Omental fat pad (tissue), 3 donors: ENCODE measurements at regions not wholly inside any gene's neighbourhood (a gene's known extent, or its start where the extent isn't known, plus 50 kb on each side); places are given as distances from the start of the nearest gene placed in this dataset.

Experiments
- ATAC-seq: fragments of 150-250 bp; one replicate; pipeline ENCODE4 v1.9.1; 2016; ENCODE audit warnings: mild to moderate bottlenecking, moderate library complexity; ENCODE audit not compliant: low FRiP score
- DNase-seq: peaks from one replicate; pipeline ENCODE4 v3.0.0-alpha.2; 2019; ENCODE audit warnings: low spot score
- TF ChIP-seq, protein P1 (sequence below), 3 donors: fragments of 450-650 bp; IDR thresholded peaks; one replicate each; pipeline ENCODE4 v1.5.1; 2016 to 2017; ENCODE audit warnings: antibody characterized with exemption in 3 of 3, mild to moderate bottlenecking in 3 of 3, moderate library complexity in 2 of 3

GRCh38 chr1:83637009-83637408 is 361.9 kb downstream of the TTLL7 start:
- TF ChIP-seq, protein P1, sequence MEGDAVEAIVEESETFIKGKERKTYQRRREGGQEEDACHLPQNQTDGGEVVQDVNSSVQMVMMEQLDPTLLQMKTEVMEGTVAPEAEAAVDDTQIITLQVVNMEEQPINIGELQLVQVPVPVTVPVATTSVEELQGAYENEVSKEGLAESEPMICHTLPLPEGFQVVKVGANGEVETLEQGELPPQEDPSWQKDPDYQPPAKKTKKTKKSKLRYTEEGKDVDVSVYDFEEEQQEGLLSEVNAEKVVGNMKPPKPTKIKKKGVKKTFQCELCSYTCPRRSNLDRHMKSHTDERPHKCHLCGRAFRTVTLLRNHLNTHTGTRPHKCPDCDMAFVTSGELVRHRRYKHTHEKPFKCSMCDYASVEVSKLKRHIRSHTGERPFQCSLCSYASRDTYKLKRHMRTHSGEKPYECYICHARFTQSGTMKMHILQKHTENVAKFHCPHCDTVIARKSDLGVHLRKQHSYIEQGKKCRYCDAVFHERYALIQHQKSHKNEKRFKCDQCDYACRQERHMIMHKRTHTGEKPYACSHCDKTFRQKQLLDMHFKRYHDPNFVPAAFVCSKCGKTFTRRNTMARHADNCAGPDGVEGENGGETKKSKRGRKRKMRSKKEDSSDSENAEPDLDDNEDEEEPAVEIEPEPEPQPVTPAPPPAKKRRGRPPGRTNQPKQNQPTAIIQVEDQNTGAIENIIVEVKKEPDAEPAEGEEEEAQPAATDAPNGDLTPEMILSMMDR (IDR thresholded peaks at IDR 0.05), result no peak
- DNase-seq, result no peak
- ATAC-seq, result no peak

- TF ChIP-seq, protein P1 (IDR thresholded peaks at IDR 0.05), result no peak
- no peak for ATAC-seq
- DNase-seq, result no peak
Measured at GRCh38 chr1:83632906-83633305, 366.0 kb downstream of the TTLL7 start.

DNA sequence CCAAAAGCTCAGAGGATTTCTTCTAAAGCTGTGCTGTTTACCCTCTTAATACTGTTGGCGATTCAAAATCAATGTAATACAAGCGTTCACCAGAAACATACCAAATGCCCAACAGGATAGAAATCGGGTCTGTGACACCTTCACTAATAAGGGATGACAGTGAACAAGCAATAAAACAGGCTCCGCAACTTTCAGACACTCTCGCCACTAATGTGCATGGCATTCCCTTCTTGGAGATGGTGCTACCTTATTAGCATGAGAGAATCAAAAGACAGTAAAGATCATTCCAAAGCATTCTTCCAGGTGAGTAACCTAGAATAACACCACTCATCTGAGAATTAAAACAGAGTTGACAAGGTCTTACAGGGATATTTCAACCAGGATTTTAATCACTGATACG is 367.1 kb downstream of the TTLL7 start:
- DNase-seq, result no peak
- ATAC-seq, result no peak
- TF ChIP-seq, protein P1 (IDR thresholded peaks at IDR 0.05), result no peak

- DNase-seq (no peak), ATAC-seq (no peak)
- TF ChIP-seq, protein P1 (IDR thresholded peaks at IDR 0.05), result no peak
Measured at GRCh38 chr1:83627045-83627444, 371.9 kb downstream of the TTLL7 start.

GRCh38 chr1:83626603-83627002 is 372.3 kb downstream of the TTLL7 start:
- no peak for ATAC-seq

GRCh38 chr1:83625646-83626045 is 373.3 kb downstream of the TTLL7 start:
- no peak for DNase-seq
- TF ChIP-seq, protein P1 (IDR thresholded peaks at IDR 0.05), result no peak
- ATAC-seq, result no peak

More at GRCh38 chr1:83626603-83627002, 372.3 kb downstream of the TTLL7 start:
- TF ChIP-seq, protein P1 (IDR thresholded peaks at IDR 0.05), result no peak
- no peak for DNase-seq

- DNase-seq (no peak), ATAC-seq (no peak)
- TF ChIP-seq, protein P1 (IDR thresholded peaks at IDR 0.05), result no peak
Measured at GRCh38 chr1:83620016-83620415, 378.9 kb downstream of the TTLL7 start.
